ENCODE measurements at regions not wholly inside any gene's neighbourhood (a gene's known extent, or its start where the extent isn't known, plus 50 kb on each side); places are given as distances from the start of the nearest gene placed in this dataset.

DNA sequence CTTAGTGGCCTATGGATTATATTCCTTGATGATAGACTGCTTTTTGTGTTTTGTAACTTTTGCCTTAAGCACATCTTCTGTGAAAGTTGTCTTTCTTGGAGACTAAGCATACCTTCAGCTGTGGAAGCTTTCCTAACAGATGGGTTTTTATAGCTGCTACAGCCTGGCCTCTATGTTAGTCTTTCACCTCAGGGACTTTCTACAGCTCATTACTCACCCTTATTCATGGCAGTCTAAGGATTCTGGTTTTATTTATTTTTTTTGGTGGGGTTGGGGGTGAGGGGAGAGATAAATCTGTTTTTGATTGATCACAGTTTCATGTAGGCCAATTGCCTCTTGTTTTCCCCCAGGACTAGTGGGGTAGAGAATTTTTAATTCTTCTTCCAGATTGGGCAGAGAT is 219.9 kb downstream of the DKK1 start:
- DNase-seq: no peak
- Histone ChIP-seq H3K9me3 (no peaks in the 10 kb centered on the region), H3K4me1 (no peaks in the 10 kb centered on the region), H3K27me3 (no peaks in the 10 kb centered on the region), H3K36me3 (no peaks in the 10 kb centered on the region), H3K27ac (no peak overlapping the region), H3K4me3 (no peak overlapping the region)
- no peak for TF ChIP-seq EP300 (IDR thresholded peaks at IDR 0.05)
- no peak for TF ChIP-seq POLR2A (IDR thresholded peaks at IDR 0.05)
- TF ChIP-seq, protein P1, sequence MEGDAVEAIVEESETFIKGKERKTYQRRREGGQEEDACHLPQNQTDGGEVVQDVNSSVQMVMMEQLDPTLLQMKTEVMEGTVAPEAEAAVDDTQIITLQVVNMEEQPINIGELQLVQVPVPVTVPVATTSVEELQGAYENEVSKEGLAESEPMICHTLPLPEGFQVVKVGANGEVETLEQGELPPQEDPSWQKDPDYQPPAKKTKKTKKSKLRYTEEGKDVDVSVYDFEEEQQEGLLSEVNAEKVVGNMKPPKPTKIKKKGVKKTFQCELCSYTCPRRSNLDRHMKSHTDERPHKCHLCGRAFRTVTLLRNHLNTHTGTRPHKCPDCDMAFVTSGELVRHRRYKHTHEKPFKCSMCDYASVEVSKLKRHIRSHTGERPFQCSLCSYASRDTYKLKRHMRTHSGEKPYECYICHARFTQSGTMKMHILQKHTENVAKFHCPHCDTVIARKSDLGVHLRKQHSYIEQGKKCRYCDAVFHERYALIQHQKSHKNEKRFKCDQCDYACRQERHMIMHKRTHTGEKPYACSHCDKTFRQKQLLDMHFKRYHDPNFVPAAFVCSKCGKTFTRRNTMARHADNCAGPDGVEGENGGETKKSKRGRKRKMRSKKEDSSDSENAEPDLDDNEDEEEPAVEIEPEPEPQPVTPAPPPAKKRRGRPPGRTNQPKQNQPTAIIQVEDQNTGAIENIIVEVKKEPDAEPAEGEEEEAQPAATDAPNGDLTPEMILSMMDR (IDR thresholded peaks at IDR 0.05): no peak
- no peak for TF ChIP-seq POLR2AphosphoS5 (IDR thresholded peaks at IDR 0.05)
- no peak for ATAC-seq (ENCODE audit: low FRiP score in 2 of 2)

GRCh38 chr10:52539463-52539862 is 225.4 kb downstream of the DKK1 start:
- DNase-seq: no peak
- TF ChIP-seq, protein P1 (IDR thresholded peaks at IDR 0.05): no peak
- TF ChIP-seq POLR2A (IDR thresholded peaks at IDR 0.05): no peak
- TF ChIP-seq EP300 (IDR thresholded peaks at IDR 0.05): no peak
- TF ChIP-seq POLR2AphosphoS5 (IDR thresholded peaks at IDR 0.05): no peak
- Histone ChIP-seq H3K27ac (no peak overlapping the region), H3K4me3 (no peak overlapping the region), H3K4me1 (no peaks in the 10 kb centered on the region), H3K27me3 (no peaks in the 10 kb centered on the region), H3K36me3 (no peaks in the 10 kb centered on the region), H3K9me3 (no peaks in the 10 kb centered on the region)
- peak in 1 of 2 donors; percentile 26 for ATAC-seq (ENCODE audit: low FRiP score in 2 of 2)
- 82 to 86% methylated on average over 2 of the region's 2 CpGs for WGBS, 2 donors

GRCh38 chr10:52540479-52540984 is 226.5 kb downstream of the DKK1 start:
- Histone ChIP-seq H3K36me3 (no peaks in the 10 kb centered on the region), H3K27me3 (no peaks in the 10 kb centered on the region), H3K27ac (no peak overlapping the region), H3K4me3 (no peak overlapping the region), H3K9me3 (no peaks in the 10 kb centered on the region), H3K4me1 (no peaks in the 10 kb centered on the region)
- no peak for DNase-seq
- TF ChIP-seq, protein P1 (IDR thresholded peaks at IDR 0.05): no peak
- no peak for TF ChIP-seq POLR2A (IDR thresholded peaks at IDR 0.05)
- no peak for TF ChIP-seq EP300 (IDR thresholded peaks at IDR 0.05)
- TF ChIP-seq POLR2AphosphoS5 (IDR thresholded peaks at IDR 0.05): no peak
- no peak for ATAC-seq (ENCODE audit: low FRiP score in 2 of 2)
- WGBS, 2 donors: 58 to 71% methylated on average over 2 of the region's 2 CpGs

DNA sequence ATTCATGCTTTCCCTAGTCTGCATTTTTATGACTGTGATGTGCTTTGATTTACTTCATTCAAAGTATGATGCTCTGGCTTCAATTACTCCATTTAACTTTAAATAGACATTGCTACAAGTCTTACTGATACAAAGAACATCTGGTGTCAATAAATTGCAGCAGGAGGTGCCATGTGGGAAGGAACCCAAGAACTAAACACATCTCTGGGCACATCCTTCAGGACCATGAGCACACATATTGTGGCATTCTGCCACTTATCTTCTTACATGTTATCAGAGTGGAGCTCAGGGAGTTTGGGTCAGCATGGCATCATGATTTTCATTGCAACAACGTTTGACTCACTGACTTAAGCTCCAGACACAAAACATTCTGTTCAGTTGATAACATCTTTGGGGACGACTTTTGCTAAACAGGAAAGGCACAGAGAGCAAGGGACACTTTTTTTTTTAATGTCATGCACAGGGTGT is 227.0 kb downstream of the DKK1 start:
- 24 to 27% methylated on average over 2 of the region's 2 CpGs for WGBS, 2 donors
- no peaks in the 10 kb centered on the region for H3K36me3 ChIP-seq
- no peaks in the 10 kb centered on the region for H3K27me3 ChIP-seq
- ATAC-seq (ENCODE audit: low FRiP score in 2 of 2): peak in 1 of 2 donors; percentile 82
- H3K9me3 ChIP-seq: no peaks in the 10 kb centered on the region
- no peak overlapping the region for H3K27ac ChIP-seq
- H3K4me1 ChIP-seq: no peaks in the 10 kb centered on the region
- no peak for DNase-seq
- TF ChIP-seq POLR2AphosphoS5 (IDR thresholded peaks at IDR 0.05): no peak
- TF ChIP-seq, protein P1 (IDR thresholded peaks at IDR 0.05): no peak
- TF ChIP-seq EP300 (IDR thresholded peaks at IDR 0.05): no peak
- no peak for TF ChIP-seq POLR2A (IDR thresholded peaks at IDR 0.05)
- no peak overlapping the region for H3K4me3 ChIP-seq

GRCh38 chr10:52542906-52543305 is 228.8 kb downstream of the DKK1 start:
- Histone ChIP-seq H3K36me3 (no peaks in the 10 kb centered on the region), H3K4me3 (no peak overlapping the region), H3K27ac (no peak overlapping the region), H3K9me3 (no peaks in the 10 kb centered on the region), H3K27me3 (no peaks in the 10 kb centered on the region), H3K4me1 (no peaks in the 10 kb centered on the region)
- ATAC-seq (ENCODE audit: low FRiP score in 2 of 2) (no peak), DNase-seq (no peak)
- no peak for TF ChIP-seq EP300 (IDR thresholded peaks at IDR 0.05)
- no peak for TF ChIP-seq POLR2A (IDR thresholded peaks at IDR 0.05)

Measured in upper lobe of left lung (tissue), 6 donors.